ENCODE measurements at regions not wholly inside any gene's neighbourhood (a gene's known extent, or its start where the extent isn't known, plus 50 kb on each side); places are given as distances from the start of the nearest gene placed in this dataset.

DNA sequence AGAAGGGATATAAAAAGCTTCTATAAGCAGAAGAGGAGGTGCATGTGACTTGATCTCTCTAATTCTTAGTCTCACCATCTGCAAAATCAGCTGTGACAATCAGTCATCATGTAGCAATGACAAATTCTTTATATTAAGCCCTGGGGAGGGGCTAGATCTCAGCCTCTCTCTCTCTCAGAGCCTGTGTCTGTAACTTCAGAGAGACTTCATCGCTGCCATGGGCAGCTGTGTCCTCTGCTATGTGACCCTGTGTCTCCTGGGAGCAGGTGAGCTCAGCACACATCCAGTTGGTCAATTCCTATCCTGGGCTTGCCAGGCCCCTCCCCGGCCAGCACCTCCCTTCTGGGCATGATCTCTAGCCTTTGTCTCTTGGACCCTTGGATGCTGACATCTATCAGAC lies 109.6 kb downstream of the ANKRD18B start:
- Histone ChIP-seq H4K8ac (replicated peaks; ENCODE audit: insufficient read length, low read depth, low read length) (no peak overlapping the region), H3K4ac (ENCODE audit: low read depth, low read length) (no peak overlapping the region)

More for the DNA sequence above, 109.6 kb downstream of the ANKRD18B start:
- Histone ChIP-seq H3K9ac (ENCODE audit: extremely low read depth, insufficient read length, low read length) (no peak overlapping the region), H3K4me1 (ENCODE audit: insufficient read depth, low read length) (no peaks in the 10 kb centered on the region), H2BK15ac (ENCODE audit: low read depth, low read length) (no peak overlapping the region), H3K27me3 (ENCODE audit: insufficient read depth, low read length) (no peaks in the 10 kb centered on the region), H3K14ac (ENCODE audit: insufficient read depth, low read length) (no peak overlapping the region), H3K79me2 (ENCODE audit: insufficient read depth, low read length) (no peaks in the 10 kb centered on the region), H3T11ph (ENCODE audit: low read length) (no peak overlapping the region), H4K91ac (ENCODE audit: insufficient read length, low read depth, low read length) (no peak overlapping the region), H3K9me3 (ENCODE audit: control insufficient read depth, low read depth, low read length) (no peaks in the 10 kb centered on the region), H3K23me2 (ENCODE audit: insufficient read length, low read depth, low read length, poor library complexity, severe bottlenecking) (no peaks in the 10 kb centered on the region), H3K4me2 (ENCODE audit: insufficient read depth, insufficient read length, low read length) (no peak overlapping the region), H2BK120ac (ENCODE audit: low read depth, low read length, poor library complexity, severe bottlenecking) (no peak overlapping the region), H4K20me1 (ENCODE audit: control insufficient read depth, insufficient read depth, insufficient read length) (no peaks in the 10 kb centered on the region), H4K5ac (ENCODE audit: insufficient read length, low read depth, low read length) (no peak overlapping the region), H3K18ac (ENCODE audit: insufficient read length, low read depth, low read length) (no peak overlapping the region), H3K56ac (ENCODE audit: insufficient read length, low read depth, low read length) (no peak overlapping the region), H3K79me1 (ENCODE audit: insufficient read depth, low read depth, low read length, poor library complexity, severe bottlenecking) (no peaks in the 10 kb centered on the region), H2AFZ (ENCODE audit: low read length) (no peak overlapping the region), H2BK12ac (ENCODE audit: insufficient read length, low read depth, low read length) (no peak overlapping the region), H3K23ac (ENCODE audit: insufficient read length, low read depth, low read length) (no peak overlapping the region), H2AK5ac (ENCODE audit: insufficient read length, low read length) (no peak overlapping the region), H2BK20ac (ENCODE audit: low read depth, low read length, poor library complexity, severe bottlenecking) (no peak overlapping the region), H3K27ac (ENCODE audit: insufficient read length, low read depth, low read length) (no peak overlapping the region), H2BK5ac (ENCODE audit: insufficient read length, low read length) (no peak overlapping the region)
- H3K4me1 Mint-ChIP-seq, result peaks cover 7 to 11% of the 10 kb centered on the region in 2 experiments
- no peak overlapping the region; a peak in 1 of 7 replicates for H3K27ac Mint-ChIP-seq
- H3K27me3 Mint-ChIP-seq (ENCODE audit: low read depth), result peaks cover 29% of the 10 kb centered on the region
- H3K9me3 Mint-ChIP-seq, result no peaks in the 10 kb centered on the region
- DNase-seq, result no peak
- H3K4me3 Mint-ChIP-seq, result no peak overlapping the region
- TF ChIP-seq, protein P1, sequence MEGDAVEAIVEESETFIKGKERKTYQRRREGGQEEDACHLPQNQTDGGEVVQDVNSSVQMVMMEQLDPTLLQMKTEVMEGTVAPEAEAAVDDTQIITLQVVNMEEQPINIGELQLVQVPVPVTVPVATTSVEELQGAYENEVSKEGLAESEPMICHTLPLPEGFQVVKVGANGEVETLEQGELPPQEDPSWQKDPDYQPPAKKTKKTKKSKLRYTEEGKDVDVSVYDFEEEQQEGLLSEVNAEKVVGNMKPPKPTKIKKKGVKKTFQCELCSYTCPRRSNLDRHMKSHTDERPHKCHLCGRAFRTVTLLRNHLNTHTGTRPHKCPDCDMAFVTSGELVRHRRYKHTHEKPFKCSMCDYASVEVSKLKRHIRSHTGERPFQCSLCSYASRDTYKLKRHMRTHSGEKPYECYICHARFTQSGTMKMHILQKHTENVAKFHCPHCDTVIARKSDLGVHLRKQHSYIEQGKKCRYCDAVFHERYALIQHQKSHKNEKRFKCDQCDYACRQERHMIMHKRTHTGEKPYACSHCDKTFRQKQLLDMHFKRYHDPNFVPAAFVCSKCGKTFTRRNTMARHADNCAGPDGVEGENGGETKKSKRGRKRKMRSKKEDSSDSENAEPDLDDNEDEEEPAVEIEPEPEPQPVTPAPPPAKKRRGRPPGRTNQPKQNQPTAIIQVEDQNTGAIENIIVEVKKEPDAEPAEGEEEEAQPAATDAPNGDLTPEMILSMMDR (conservative IDR thresholded peaks at IDR 0.05), result no peak
- no peaks in the 10 kb centered on the region for H3K36me3 Mint-ChIP-seq (ENCODE audit: insufficient read depth in 1 of 3, low read depth in 3 of 3)
- no CpG with 5 or more reads among the region's 2 CpGs for WGBS (ENCODE audit: extremely low coverage, insufficient read length, low lambda C conversion rate)
